ENCODE measurements at regions not wholly inside any gene's neighbourhood (a gene's known extent, or its start where the extent isn't known, plus 50 kb on each side); places are given as distances from the start of the nearest gene placed in this dataset.
"Not testable (repeated sequence)": the region's sequence is repeated elsewhere in the genome, so short reads cannot be mapped to it uniquely, and the experiment has no call there.

GRCh38 chr1:199585392-199585791 lies 442.1 kb upstream of the NR5A2 start:
- no peak for DNase-seq (ENCODE audit: low spot score in 2 of 2)
- no peaks in the 10 kb centered on the region for H3K36me3 Mint-ChIP-seq
- ATAC-seq: no peak
- no peaks in the 10 kb centered on the region for H3K9me3 Mint-ChIP-seq
- no peak overlapping the region for H3K27ac Mint-ChIP-seq
- H3K4me1 Mint-ChIP-seq: peaks cover 4% of the 10 kb centered on the region
- H3K4me3 Mint-ChIP-seq: no peak overlapping the region

GRCh38 chr1:199590708-199591107 lies 436.8 kb upstream of the NR5A2 start:
- no peak overlapping the region for H3K27ac Mint-ChIP-seq
- H3K4me1 Mint-ChIP-seq: peaks cover 11% of the 10 kb centered on the region
- ATAC-seq: no peak
- H3K36me3 Mint-ChIP-seq: no peaks in the 10 kb centered on the region
- no peak for DNase-seq (ENCODE audit: low spot score in 2 of 2)
- H3K4me3 Mint-ChIP-seq: no peak overlapping the region
- H3K9me3 Mint-ChIP-seq: no peaks in the 10 kb centered on the region

- Mint-ChIP-seq H3K27ac (no peak overlapping the region), H3K36me3 (no peaks in the 10 kb centered on the region), H3K4me1 (peaks cover 11% of the 10 kb centered on the region), H3K4me3 (no peak overlapping the region), H3K9me3 (no peaks in the 10 kb centered on the region)
- no peak for DNase-seq (ENCODE audit: low spot score in 2 of 2)
- ATAC-seq: no peak
These were observed 436.0 kb upstream of the NR5A2 start for GRCh38 chr1:199591468-199591867.

GRCh38 chr1:199593475-199593874 lies 434.0 kb upstream of the NR5A2 start:
- Mint-ChIP-seq H3K36me3 (no peaks in the 10 kb centered on the region), H3K4me3 (no peak overlapping the region), H3K27ac (no peak overlapping the region), H3K4me1 (peaks cover 11% of the 10 kb centered on the region), H3K9me3 (no peaks in the 10 kb centered on the region)
- no peak for ATAC-seq
- no peak for DNase-seq (ENCODE audit: low spot score in 2 of 2)

- H3K4me1 Mint-ChIP-seq; H3K4me3 Mint-ChIP-seq; H3K27ac Mint-ChIP-seq; H3K9me3 Mint-ChIP-seq; H3K36me3 Mint-ChIP-seq; ATAC-seq; DNase-seq (ENCODE audit: low spot score in 2 of 2): not testable (repeated sequence)
These were observed 431.1 kb upstream of the NR5A2 start for GRCh38 chr1:199596448-199596847.

GRCh38 chr1:199597152-199597551 lies 430.4 kb upstream of the NR5A2 start:
- DNase-seq (ENCODE audit: low spot score in 2 of 2) (no peak), ATAC-seq (no peak)
- H3K4me1 Mint-ChIP-seq: no peaks in the 10 kb centered on the region
- no peak overlapping the region for H3K27ac Mint-ChIP-seq
- H3K36me3 Mint-ChIP-seq: no peaks in the 10 kb centered on the region
- no peak overlapping the region for H3K4me3 Mint-ChIP-seq
- peaks cover 4% of the 10 kb centered on the region for H3K9me3 Mint-ChIP-seq

GRCh38 chr1:199608414-199608813 lies 419.1 kb upstream of the NR5A2 start:
- H3K36me3 Mint-ChIP-seq: no peaks in the 10 kb centered on the region
- no peak overlapping the region for H3K27ac Mint-ChIP-seq
- no peak overlapping the region for H3K4me3 Mint-ChIP-seq
- no peak for ATAC-seq
- H3K9me3 Mint-ChIP-seq: no peaks in the 10 kb centered on the region
- no peak for DNase-seq (ENCODE audit: low spot score in 2 of 2)
- no peaks in the 10 kb centered on the region for H3K4me1 Mint-ChIP-seq

- Mint-ChIP-seq H3K36me3 (no peaks in the 10 kb centered on the region), H3K9me3 (no peaks in the 10 kb centered on the region), H3K27ac (no peak overlapping the region), H3K4me3 (no peak overlapping the region), H3K4me1 (no peaks in the 10 kb centered on the region)
- no peak for DNase-seq (ENCODE audit: low spot score in 2 of 2)
- ATAC-seq: no peak
These were observed 414.3 kb upstream of the NR5A2 start for GRCh38 chr1:199612976-199613774.

GRCh38 chr1:199616947-199617346 lies 410.6 kb upstream of the NR5A2 start:
- Mint-ChIP-seq H3K4me1 (no peaks in the 10 kb centered on the region), H3K4me3 (no peak overlapping the region), H3K9me3 (peaks cover 2% of the 10 kb centered on the region), H3K27ac (no peak overlapping the region), H3K36me3 (no peaks in the 10 kb centered on the region)
- ATAC-seq: no peak
- DNase-seq (ENCODE audit: low spot score in 2 of 2): no peak

- Mint-ChIP-seq H3K9me3 (peaks cover 2% of the 10 kb centered on the region), H3K27ac (no peak overlapping the region), H3K4me1 (no peaks in the 10 kb centered on the region), H3K36me3 (no peaks in the 10 kb centered on the region), H3K4me3 (no peak overlapping the region)
- ATAC-seq: no peak
- no peak for DNase-seq (ENCODE audit: low spot score in 2 of 2)
These were observed 408.3 kb upstream of the NR5A2 start for GRCh38 chr1:199619223-199619622.

GRCh38 chr1:199626228-199626627 lies 401.3 kb upstream of the NR5A2 start:
- not testable (repeated sequence) for H3K36me3 Mint-ChIP-seq; DNase-seq (ENCODE audit: low spot score in 2 of 2); H3K4me1 Mint-ChIP-seq; H3K27ac Mint-ChIP-seq; H3K4me3 Mint-ChIP-seq; H3K9me3 Mint-ChIP-seq; ATAC-seq

GRCh38 chr1:199629624-199630023 lies 397.9 kb upstream of the NR5A2 start:
- ATAC-seq (no peak), DNase-seq (ENCODE audit: low spot score in 2 of 2) (no peak)
- H3K27ac Mint-ChIP-seq: no peak overlapping the region
- H3K36me3 Mint-ChIP-seq: no peaks in the 10 kb centered on the region
- no peak overlapping the region for H3K4me3 Mint-ChIP-seq
- H3K4me1 Mint-ChIP-seq: no peaks in the 10 kb centered on the region
- peaks cover 9% of the 10 kb centered on the region for H3K9me3 Mint-ChIP-seq

- Mint-ChIP-seq H3K4me3 (no peak overlapping the region), H3K36me3 (no peaks in the 10 kb centered on the region), H3K27ac (no peak overlapping the region), H3K4me1 (no peaks in the 10 kb centered on the region), H3K9me3 (peaks cover 5% of the 10 kb centered on the region)
- ATAC-seq (no peak), DNase-seq (ENCODE audit: low spot score in 2 of 2) (no peak)
These were observed 388.1 kb upstream of the NR5A2 start for GRCh38 chr1:199639453-199639852.

- Mint-ChIP-seq H3K4me3 (no peak overlapping the region), H3K4me1 (no peaks in the 10 kb centered on the region), H3K27ac (no peak overlapping the region), H3K36me3 (no peaks in the 10 kb centered on the region), H3K9me3 (no peaks in the 10 kb centered on the region)
- ATAC-seq (no peak), DNase-seq (ENCODE audit: low spot score in 2 of 2) (no peak)
These were observed 386.0 kb upstream of the NR5A2 start for GRCh38 chr1:199641531-199641930.

- H3K27ac Mint-ChIP-seq: no peak overlapping the region
- no peaks in the 10 kb centered on the region for H3K4me1 Mint-ChIP-seq
- peaks cover 3% of the 10 kb centered on the region for H3K9me3 Mint-ChIP-seq
- no peaks in the 10 kb centered on the region for H3K36me3 Mint-ChIP-seq
- no peak for ATAC-seq
- no peak for DNase-seq (ENCODE audit: low spot score in 2 of 2)
- H3K4me3 Mint-ChIP-seq: no peak overlapping the region
These were observed 382.6 kb upstream of the NR5A2 start for GRCh38 chr1:199644912-199645311.

- Mint-ChIP-seq H3K27ac (no peak overlapping the region), H3K9me3 (peaks cover 3% of the 10 kb centered on the region), H3K36me3 (no peaks in the 10 kb centered on the region), H3K4me3 (no peak overlapping the region), H3K4me1 (no peaks in the 10 kb centered on the region)
- no peak for ATAC-seq
- DNase-seq (ENCODE audit: low spot score in 2 of 2): no peak
These were observed 380.7 kb upstream of the NR5A2 start for GRCh38 chr1:199646761-199647160.

GRCh38 chr1:199657449-199657848 lies 370.1 kb upstream of the NR5A2 start:
- Mint-ChIP-seq H3K27ac (no peak overlapping the region), H3K4me3 (no peak overlapping the region)

More at GRCh38 chr1:199657449-199657848, 370.1 kb upstream of the NR5A2 start:
- Mint-ChIP-seq H3K4me1 (no peaks in the 10 kb centered on the region), H3K9me3 (no peaks in the 10 kb centered on the region), H3K36me3 (no peaks in the 10 kb centered on the region)
- DNase-seq (ENCODE audit: low spot score in 2 of 2) (no peak), ATAC-seq (no peak)

All from stimulated activated effector memory CD8-positive, alpha-beta T cell treated with anti-CD3 and anti-CD28 coated beads, Interleukin-12 subunit alpha, Interleukin-12 subunit beta, amount 100 ng/mL, for 72 hours (primary cell).